Smooth muscle cell (in vitro differentiated cells): ENCODE measurements at regions not wholly inside any gene's neighbourhood (a gene's known extent, or its start where the extent isn't known, plus 50 kb on each side); places are given as distances from the start of the nearest gene placed in this dataset.
A peak's percentile ranks its signal among the peaks of the same experiment; 100 is the strongest.

Experiments used
- DNase-seq: peaks from one replicate; lab custom pipeline; 2025; ENCODE audit not compliant: unreplicated experiment; lab: John Stamatoyannopoulos, UW
- H2AFZ ChIP-seq: fragments of 200-600 bp; sonication (generic); 2 replicates; pipeline ENCODE4 v1.6.0; 2016; ENCODE audit warnings: antibody characterized with exemption, low read depth, mild to moderate bottlenecking
- H3F3A ChIP-seq: fragments of 200-600 bp; sonication (generic); 2 replicates; pipeline ENCODE4 v1.6.0; 2017; ENCODE audit warnings: antibody characterized with exemption, low read depth
- H3K27ac ChIP-seq: fragments of 200-600 bp; sonication (generic); 2 replicates; pipeline ENCODE4 v1.5.1; 2016; ENCODE audit warnings: low read depth, mild to moderate bottlenecking
- H3K27me3 ChIP-seq: fragments of 200-600 bp; sonication (generic); 2 replicates; pipeline ENCODE4 v1.6.1; 2016; ENCODE audit warnings: low read depth, mild to moderate bottlenecking
- H3K36me3 ChIP-seq: fragments of 200-600 bp; sonication (generic); 2 replicates; pipeline ENCODE4 v1.5.1; 2016; ENCODE audit warnings: low read depth
- H3K4me1 ChIP-seq: fragments of 200-600 bp; sonication (generic); 2 replicates; pipeline ENCODE4 v1.5.1; 2016; ENCODE audit warnings: low read depth
- H3K4me2 ChIP-seq: fragments of 200-600 bp; sonication (generic); 2 replicates; pipeline ENCODE4 v1.6.0; 2016; ENCODE audit warnings: mild to moderate bottlenecking
- H3K4me3 ChIP-seq: fragments of 200-600 bp; sonication (generic); 2 replicates; pipeline ENCODE4 v1.5.1; 2016; ENCODE audit warnings: mild to moderate bottlenecking
- H3K79me2 ChIP-seq: fragments of 200-600 bp; sonication (generic); 2 replicates; pipeline ENCODE4 v1.6.0; 2016; ENCODE audit warnings: low read depth, mild to moderate bottlenecking
- H3K9ac ChIP-seq: fragments of 200-600 bp; sonication (generic); 2 replicates; pipeline ENCODE4 v1.6.0; 2016; ENCODE audit warnings: low read depth
- H3K9me3 ChIP-seq: fragments of 200-600 bp; sonication (generic); replicated peaks from 2 replicates; pipeline ENCODE4 v1.5.1; 2016; ENCODE audit warnings: low read depth
- H4K20me1 ChIP-seq: fragments of 200-600 bp; sonication (generic); 2 replicates; pipeline ENCODE4 v1.6.0; 2016; ENCODE audit warnings: low read depth
- WGBS: methylation state at CpG from one replicate; pipeline ENCODE4 v1.1.7; 2016; ENCODE audit warnings: low lambda C conversion rate; 5-methylcytosine and 5-hydroxymethylcytosine counted together
- TF ChIP-seq, protein P1 (sequence below): fragments of 200-600 bp; sonication (generic); IDR thresholded peaks from 2 replicates; pipeline ENCODE4 v1.5.1; 2017; ENCODE audit warnings: borderline replicate concordance, mild to moderate bottlenecking, antibody characterized with exemption; ENCODE audit not compliant: insufficient read depth, poor library complexity, severe bottlenecking

DNA sequence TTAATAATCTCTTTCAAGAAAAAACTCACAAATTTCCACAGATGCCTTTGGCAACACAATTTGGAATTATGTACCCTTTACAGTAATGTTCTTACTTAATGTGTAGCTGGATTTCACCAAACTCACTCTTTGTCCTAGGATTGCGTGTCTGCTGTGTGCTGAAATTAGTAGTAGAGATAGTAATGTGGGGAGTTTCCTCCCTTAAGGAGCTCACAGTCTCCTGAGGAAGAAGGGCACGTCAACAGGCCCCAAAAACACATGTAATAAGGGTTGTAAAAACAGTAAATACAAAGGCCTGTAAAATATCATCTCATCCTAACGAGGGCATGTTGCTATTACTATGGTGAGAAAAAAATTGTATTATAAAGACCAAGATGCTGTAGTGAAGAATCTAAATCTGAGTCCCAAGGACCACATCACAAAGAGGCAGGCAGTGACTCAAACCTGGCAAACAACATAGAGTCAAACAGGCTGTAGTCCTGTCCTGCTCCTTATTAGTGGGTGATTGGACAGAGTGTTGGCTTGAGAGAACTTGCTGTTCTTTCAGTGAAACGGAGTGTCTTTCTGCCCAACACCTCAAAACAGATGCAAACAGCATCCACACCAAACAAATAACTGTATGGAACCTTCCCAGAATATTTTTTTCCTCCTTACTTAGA lies 83.2 kb upstream of the PAPPA start:
- Histone ChIP-seq H3K4me1 (peaks cover 4% of the 10 kb centered on the region), H3K27me3 (no peaks in the 10 kb centered on the region), H2AFZ (peak overlapping the region; percentile 1), H3K4me3 (no peak overlapping the region), H4K20me1 (no peaks in the 10 kb centered on the region), H3K4me2 (no peak overlapping the region), H3F3A (no peaks in the 10 kb centered on the region), H3K9ac (no peak overlapping the region), H3K79me2 (no peaks in the 10 kb centered on the region), H3K9me3 (no peaks in the 10 kb centered on the region), H3K36me3 (no peaks in the 10 kb centered on the region), H3K27ac (peak overlapping the region; percentile 59)
- TF ChIP-seq, protein P1, sequence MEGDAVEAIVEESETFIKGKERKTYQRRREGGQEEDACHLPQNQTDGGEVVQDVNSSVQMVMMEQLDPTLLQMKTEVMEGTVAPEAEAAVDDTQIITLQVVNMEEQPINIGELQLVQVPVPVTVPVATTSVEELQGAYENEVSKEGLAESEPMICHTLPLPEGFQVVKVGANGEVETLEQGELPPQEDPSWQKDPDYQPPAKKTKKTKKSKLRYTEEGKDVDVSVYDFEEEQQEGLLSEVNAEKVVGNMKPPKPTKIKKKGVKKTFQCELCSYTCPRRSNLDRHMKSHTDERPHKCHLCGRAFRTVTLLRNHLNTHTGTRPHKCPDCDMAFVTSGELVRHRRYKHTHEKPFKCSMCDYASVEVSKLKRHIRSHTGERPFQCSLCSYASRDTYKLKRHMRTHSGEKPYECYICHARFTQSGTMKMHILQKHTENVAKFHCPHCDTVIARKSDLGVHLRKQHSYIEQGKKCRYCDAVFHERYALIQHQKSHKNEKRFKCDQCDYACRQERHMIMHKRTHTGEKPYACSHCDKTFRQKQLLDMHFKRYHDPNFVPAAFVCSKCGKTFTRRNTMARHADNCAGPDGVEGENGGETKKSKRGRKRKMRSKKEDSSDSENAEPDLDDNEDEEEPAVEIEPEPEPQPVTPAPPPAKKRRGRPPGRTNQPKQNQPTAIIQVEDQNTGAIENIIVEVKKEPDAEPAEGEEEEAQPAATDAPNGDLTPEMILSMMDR = no peak
- no peak for DNase-seq
- WGBS = 66% methylated on average over 4 of the region's 4 CpGs

GRCh38 chr9:116072046-116072445 lies 81.5 kb upstream of the PAPPA start:
- H3K4me2 ChIP-seq = no peak overlapping the region
- H3K27ac ChIP-seq = no peak overlapping the region
- H3K36me3 ChIP-seq = no peaks in the 10 kb centered on the region
- no peaks in the 10 kb centered on the region for H3K79me2 ChIP-seq
- no peaks in the 10 kb centered on the region for H3K9me3 ChIP-seq
- TF ChIP-seq, protein P1 = no peak
- no peak overlapping the region for H3K9ac ChIP-seq
- DNase-seq = no peak
- no peaks in the 10 kb centered on the region for H3K27me3 ChIP-seq
- 92% methylated on average over 2 of the region's 2 CpGs for WGBS
- H3K4me1 ChIP-seq = peaks cover 4% of the 10 kb centered on the region
- H2AFZ ChIP-seq = no peak overlapping the region
- no peak overlapping the region for H3K4me3 ChIP-seq
- no peaks in the 10 kb centered on the region for H4K20me1 ChIP-seq
- H3F3A ChIP-seq = no peaks in the 10 kb centered on the region

- no peak overlapping the region for H3K9ac ChIP-seq
- no peaks in the 10 kb centered on the region for H4K20me1 ChIP-seq
- TF ChIP-seq, protein P1 = no peak
- WGBS = 80% methylated on average over 2 of the region's 2 CpGs
- no peaks in the 10 kb centered on the region for H3F3A ChIP-seq
- H2AFZ ChIP-seq = no peak overlapping the region
- H3K9me3 ChIP-seq = no peaks in the 10 kb centered on the region
- H3K4me3 ChIP-seq = no peak overlapping the region
- peaks cover 4% of the 10 kb centered on the region for H3K4me1 ChIP-seq
- no peaks in the 10 kb centered on the region for H3K79me2 ChIP-seq
- H3K27me3 ChIP-seq = no peaks in the 10 kb centered on the region
- H3K4me2 ChIP-seq = peak overlapping the region; percentile 22
- peak overlapping the region; percentile 66 for H3K27ac ChIP-seq
- DNase-seq = no peak
- H3K36me3 ChIP-seq = no peaks in the 10 kb centered on the region
These were observed 79.8 kb upstream of the PAPPA start for GRCh38 chr9:116073826-116074225.

DNA sequence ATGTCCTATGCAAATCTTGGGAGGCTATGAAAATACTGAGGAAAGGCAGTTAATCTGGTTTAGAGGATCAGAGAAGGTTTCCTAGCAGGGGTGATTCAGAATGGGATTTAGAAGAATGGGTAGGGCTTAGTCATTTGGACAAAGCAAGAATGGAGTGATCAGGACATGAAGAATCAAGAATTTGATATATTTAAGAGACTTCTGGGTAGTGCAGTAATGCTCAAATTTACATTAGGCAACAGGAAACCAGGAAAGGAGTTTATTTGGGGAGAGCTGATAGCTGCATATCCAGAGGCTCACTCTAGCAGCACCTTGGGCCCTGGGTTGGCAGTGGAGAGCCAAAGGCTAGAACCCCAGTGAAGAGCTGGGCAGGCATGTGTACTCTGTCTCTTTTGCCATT lies 78.9 kb upstream of the PAPPA start:
- H3K79me2 ChIP-seq = no peaks in the 10 kb centered on the region
- peaks cover 4% of the 10 kb centered on the region for H3K4me1 ChIP-seq
- H3K4me3 ChIP-seq = no peak overlapping the region
- TF ChIP-seq, protein P1 = no peak
- DNase-seq = no peak
- H3F3A ChIP-seq = no peaks in the 10 kb centered on the region
- no peaks in the 10 kb centered on the region for H3K9me3 ChIP-seq
- no peaks in the 10 kb centered on the region for H4K20me1 ChIP-seq
- H3K4me2 ChIP-seq = peak overlapping the region; percentile 22
- peak overlapping the region; percentile 66 for H3K27ac ChIP-seq
- no peak overlapping the region for H3K9ac ChIP-seq
- no peak overlapping the region for H2AFZ ChIP-seq
- no peaks in the 10 kb centered on the region for H3K27me3 ChIP-seq
- H3K36me3 ChIP-seq = no peaks in the 10 kb centered on the region
